ENCODE measurements at regions not wholly inside any gene's neighbourhood (a gene's known extent, or its start where the extent isn't known, plus 50 kb on each side); places are given as distances from the start of the nearest gene placed in this dataset.

- intact Hi-C loops (cut with DNase I) = no loop called here
- no peak for DNase-seq
- Histone ChIP-seq H3K9me3 (no peaks in the 10 kb centered on the region), H3K4me1 (ENCODE audit: insufficient read depth) (peaks cover 3% of the 10 kb centered on the region), H3K27ac (no peak overlapping the region), H3K36me3 (no peaks in the 10 kb centered on the region), H3K27me3 (no peaks in the 10 kb centered on the region), H3K4me3 (no peak overlapping the region)
- 65 to 71% (median 67%) methylated on average over 4 of the region's 4 CpGs for WGBS, 3 donors
- TF ChIP-seq POLR2A (IDR thresholded peaks at IDR 0.05) (no peak), EP300 (IDR thresholded peaks at IDR 0.05) (no peak), CTCF (IDR thresholded peaks at IDR 0.05) (no peak)
Observed at GRCh38 chr10:91073286-91073979, 147.0 kb upstream of the PCGF5 start.

GRCh38 chr10:91076991-91077548 lies 143.4 kb upstream of the PCGF5 start:
- H3K27ac ChIP-seq = peak overlapping the region in 1 of 2 donors; percentile 9
- no peak for DNase-seq
- H3K27me3 ChIP-seq = no peaks in the 10 kb centered on the region
- no peak for TF ChIP-seq CTCF (IDR thresholded peaks at IDR 0.05)
- TF ChIP-seq POLR2A (IDR thresholded peaks at IDR 0.05) = no peak
- no peak for TF ChIP-seq EP300 (IDR thresholded peaks at IDR 0.05)
- H3K4me1 ChIP-seq (ENCODE audit: insufficient read depth) = peaks cover 3% of the 10 kb centered on the region
- 29 to 46% (median 39%) methylated on average over 7 of the region's 7 CpGs for WGBS, 3 donors
- no peak overlapping the region for H3K4me3 ChIP-seq
- no peaks in the 10 kb centered on the region for H3K9me3 ChIP-seq
- intact Hi-C loops (cut with DNase I) = no loop called here
- H3K36me3 ChIP-seq = no peaks in the 10 kb centered on the region

- 15 to 33% (median 15%) methylated on average over 8 of the region's 8 CpGs for WGBS, 3 donors
- intact Hi-C loops (cut with DNase I) = no loop called here
- Histone ChIP-seq H3K4me1 (ENCODE audit: insufficient read depth) (peaks cover 3% of the 10 kb centered on the region), H3K27ac (peak overlapping the region in 1 of 2 donors; percentile 9), H3K27me3 (no peaks in the 10 kb centered on the region), H3K36me3 (no peaks in the 10 kb centered on the region), H3K4me3 (no peak overlapping the region), H3K9me3 (no peaks in the 10 kb centered on the region)
- DNase-seq = peak in 4 of 5 donors; percentile 21 to 43 (median 28)
- no peak for TF ChIP-seq POLR2A (IDR thresholded peaks at IDR 0.05)
- TF ChIP-seq EP300 (IDR thresholded peaks at IDR 0.05) = no peak
- TF ChIP-seq CTCF (IDR thresholded peaks at IDR 0.05) = no peak
Observed at GRCh38 chr10:91077549-91078071, 142.9 kb upstream of the PCGF5 start.

GRCh38 chr10:91080776-91081175 lies 139.7 kb upstream of the PCGF5 start:
- H3K27me3 ChIP-seq = no peaks in the 10 kb centered on the region
- H3K36me3 ChIP-seq = no peaks in the 10 kb centered on the region

More at GRCh38 chr10:91080776-91081175, 139.7 kb upstream of the PCGF5 start:
- Histone ChIP-seq H3K27ac (no peak overlapping the region), H3K4me1 (ENCODE audit: insufficient read depth) (peaks cover 3% of the 10 kb centered on the region), H3K9me3 (no peaks in the 10 kb centered on the region), H3K4me3 (no peak overlapping the region)
- TF ChIP-seq CTCF (IDR thresholded peaks at IDR 0.05) (no peak), POLR2A (IDR thresholded peaks at IDR 0.05) (no peak), EP300 (IDR thresholded peaks at IDR 0.05) (no peak)
- WGBS, 3 donors = 74 to 92% (median 79%) methylated on average over 1 of the region's 1 CpG
- DNase-seq = no peak
- intact Hi-C loops (cut with DNase I) = no loop called here

All from ovary (tissue), 7 donors.